ENCODE measurements at regions not wholly inside any gene's neighbourhood (a gene's known extent, or its start where the extent isn't known, plus 50 kb on each side); places are given as distances from the start of the nearest gene placed in this dataset.

- Histone ChIP-seq H3K23ac (ENCODE audit: low read length) (no peak overlapping the region), H3K4ac (ENCODE audit: low read depth, low read length) (no peak overlapping the region), H2BK5ac (ENCODE audit: low read length) (no peak overlapping the region), H3K4me1 (ENCODE audit: control insufficient read depth, low read depth, low read length) (no peaks in the 10 kb centered on the region), H3K79me1 (ENCODE audit: low read length) (no peaks in the 10 kb centered on the region), H4K5ac (ENCODE audit: low read length) (no peak overlapping the region), H3K56ac (ENCODE audit: low read length) (no peak overlapping the region), H3K27ac (ENCODE audit: low read depth, low read length) (no peak overlapping the region), H3K79me2 (ENCODE audit: control insufficient read depth, insufficient read depth, low read length) (no peaks in the 10 kb centered on the region), H3K36me3 (ENCODE audit: control insufficient read depth, insufficient read depth, low read length) (no peaks in the 10 kb centered on the region), H3K9ac (ENCODE audit: low read length) (no peak overlapping the region), H3K18ac (ENCODE audit: low read length) (no peak overlapping the region), H2BK15ac (replicated peaks; ENCODE audit: low read depth) (no peak overlapping the region), H3K4me3 (ENCODE audit: low read length) (no peak overlapping the region), H3K4me2 (ENCODE audit: low read length) (no peak overlapping the region), H3K27me3 (ENCODE audit: insufficient read depth, low read length, poor library complexity) (no peaks in the 10 kb centered on the region), H2AK5ac (ENCODE audit: low read length) (no peak overlapping the region), H4K8ac (ENCODE audit: low read depth, low read length) (no peak overlapping the region), H2BK120ac (ENCODE audit: low read depth, low read length) (no peak overlapping the region)
- no peak for DNase-seq
- WGBS (ENCODE audit: extremely low coverage, insufficient coverage, low lambda C conversion rate) = no CpG with 5 or more reads among the region's 9 CpGs
Observed at GRCh38 chr11:15882876-15883454, 473.4 kb downstream of the SOX6 start.

DNA sequence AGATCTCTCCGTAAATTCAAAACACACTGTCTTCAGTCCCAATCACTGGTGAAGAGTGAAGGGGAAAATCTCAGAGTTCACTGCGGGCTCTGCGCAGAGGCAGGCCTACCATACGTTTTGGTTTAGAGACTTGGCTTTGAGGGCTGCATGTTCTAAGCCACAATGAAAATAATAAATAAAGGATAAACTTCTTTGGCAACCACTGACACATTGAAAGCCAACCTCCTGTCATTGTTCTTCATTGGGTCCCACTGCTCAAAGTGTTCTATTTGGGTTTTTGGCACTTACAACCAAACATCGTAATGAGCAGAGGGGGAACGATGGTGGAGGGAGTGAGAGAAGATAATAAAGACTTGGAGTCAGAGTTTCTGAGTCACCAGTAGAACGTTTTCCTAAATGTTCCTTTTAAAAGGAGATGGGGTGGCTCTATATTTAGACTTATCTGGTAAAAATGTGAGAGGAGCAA, 472.9 kb downstream of the SOX6 start:
- no peak overlapping the region for H3K56ac ChIP-seq (ENCODE audit: low read length)
- no CpG with 5 or more reads among the region's 7 CpGs for WGBS (ENCODE audit: extremely low coverage, insufficient coverage, low lambda C conversion rate)
- DNase-seq = no peak
- no peak overlapping the region for H4K8ac ChIP-seq (ENCODE audit: low read depth, low read length)
- no peak overlapping the region for H3K4me2 ChIP-seq (ENCODE audit: low read length)
- no peak overlapping the region for H2BK15ac ChIP-seq (replicated peaks; ENCODE audit: low read depth)
- no peak overlapping the region for H2AK5ac ChIP-seq (ENCODE audit: low read length)
- no peaks in the 10 kb centered on the region for H3K27me3 ChIP-seq (ENCODE audit: insufficient read depth, low read length, poor library complexity)
- no peak overlapping the region for H3K18ac ChIP-seq (ENCODE audit: low read length)
- no peaks in the 10 kb centered on the region for H3K79me2 ChIP-seq (ENCODE audit: control insufficient read depth, insufficient read depth, low read length)
- H3K27ac ChIP-seq (ENCODE audit: low read depth, low read length) = no peak overlapping the region
- no peak overlapping the region for H3K4me3 ChIP-seq (ENCODE audit: low read length)
- H2BK5ac ChIP-seq (ENCODE audit: low read length) = no peak overlapping the region
- no peak overlapping the region for H3K23ac ChIP-seq (ENCODE audit: low read length)
- no peak overlapping the region for H3K4ac ChIP-seq (ENCODE audit: low read depth, low read length)
- H3K9ac ChIP-seq (ENCODE audit: low read length) = no peak overlapping the region
- no peak overlapping the region for H4K5ac ChIP-seq (ENCODE audit: low read length)
- no peaks in the 10 kb centered on the region for H3K4me1 ChIP-seq (ENCODE audit: control insufficient read depth, low read depth, low read length)
- H3K36me3 ChIP-seq (ENCODE audit: control insufficient read depth, insufficient read depth, low read length) = no peaks in the 10 kb centered on the region
- no peaks in the 10 kb centered on the region for H3K79me1 ChIP-seq (ENCODE audit: low read length)
- no peak overlapping the region for H2BK120ac ChIP-seq (ENCODE audit: low read depth, low read length)

GRCh38 chr11:15884141-15884540, 472.2 kb downstream of the SOX6 start:
- no peak overlapping the region for H2BK5ac ChIP-seq (ENCODE audit: low read length)
- H3K79me2 ChIP-seq (ENCODE audit: control insufficient read depth, insufficient read depth, low read length) = no peaks in the 10 kb centered on the region
- no peak overlapping the region for H2AK5ac ChIP-seq (ENCODE audit: low read length)
- no CpG with 5 or more reads among the region's 13 CpGs for WGBS (ENCODE audit: extremely low coverage, insufficient coverage, low lambda C conversion rate)
- no peaks in the 10 kb centered on the region for H3K27me3 ChIP-seq (ENCODE audit: insufficient read depth, low read length, poor library complexity)
- no peak overlapping the region for H3K9ac ChIP-seq (ENCODE audit: low read length)
- no peak overlapping the region for H3K27ac ChIP-seq (ENCODE audit: low read depth, low read length)
- no peak overlapping the region for H2BK120ac ChIP-seq (ENCODE audit: low read depth, low read length)
- H2BK15ac ChIP-seq (replicated peaks; ENCODE audit: low read depth) = no peak overlapping the region
- no peak overlapping the region for H3K18ac ChIP-seq (ENCODE audit: low read length)
- no peak for DNase-seq
- H4K5ac ChIP-seq (ENCODE audit: low read length) = no peak overlapping the region
- H3K4me1 ChIP-seq (ENCODE audit: control insufficient read depth, low read depth, low read length) = no peaks in the 10 kb centered on the region
- H3K4ac ChIP-seq (ENCODE audit: low read depth, low read length) = no peak overlapping the region
- H3K4me2 ChIP-seq (ENCODE audit: low read length) = no peak overlapping the region
- no peak overlapping the region for H3K4me3 ChIP-seq (ENCODE audit: low read length)
- H4K8ac ChIP-seq (ENCODE audit: low read depth, low read length) = no peak overlapping the region
- H3K79me1 ChIP-seq (ENCODE audit: low read length) = no peaks in the 10 kb centered on the region
- no peak overlapping the region for H3K56ac ChIP-seq (ENCODE audit: low read length)
- no peak overlapping the region for H3K23ac ChIP-seq (ENCODE audit: low read length)
- no peaks in the 10 kb centered on the region for H3K36me3 ChIP-seq (ENCODE audit: control insufficient read depth, insufficient read depth, low read length)

- H4K5ac ChIP-seq (ENCODE audit: low read length) = no peak overlapping the region
- no peak overlapping the region for H3K27ac ChIP-seq (ENCODE audit: low read depth, low read length)
- no peaks in the 10 kb centered on the region for H3K4me1 ChIP-seq (ENCODE audit: control insufficient read depth, low read depth, low read length)
- DNase-seq = peak; percentile 54
- no peak overlapping the region for H3K4ac ChIP-seq (ENCODE audit: low read depth, low read length)
- no CpG with 5 or more reads among the region's 6 CpGs for WGBS (ENCODE audit: extremely low coverage, insufficient coverage, low lambda C conversion rate)
- no peak overlapping the region for H2BK120ac ChIP-seq (ENCODE audit: low read depth, low read length)
- no peak overlapping the region for H3K56ac ChIP-seq (ENCODE audit: low read length)
- H3K36me3 ChIP-seq (ENCODE audit: control insufficient read depth, insufficient read depth, low read length) = no peaks in the 10 kb centered on the region
- H2BK5ac ChIP-seq (ENCODE audit: low read length) = no peak overlapping the region
- no peak overlapping the region for H3K18ac ChIP-seq (ENCODE audit: low read length)
- no peak overlapping the region for H2AK5ac ChIP-seq (ENCODE audit: low read length)
- no peak overlapping the region for H4K8ac ChIP-seq (ENCODE audit: low read depth, low read length)
- no peak overlapping the region for H3K23ac ChIP-seq (ENCODE audit: low read length)
- no peaks in the 10 kb centered on the region for H3K27me3 ChIP-seq (ENCODE audit: insufficient read depth, low read length, poor library complexity)
- no peaks in the 10 kb centered on the region for H3K79me1 ChIP-seq (ENCODE audit: low read length)
- no peaks in the 10 kb centered on the region for H3K79me2 ChIP-seq (ENCODE audit: control insufficient read depth, insufficient read depth, low read length)
- no peak overlapping the region for H2BK15ac ChIP-seq (replicated peaks; ENCODE audit: low read depth)
- no peak overlapping the region for H3K9ac ChIP-seq (ENCODE audit: low read length)
- H3K4me2 ChIP-seq (ENCODE audit: low read length) = no peak overlapping the region
- no peak overlapping the region for H3K4me3 ChIP-seq (ENCODE audit: low read length)
Observed at GRCh38 chr11:15884777-15885540, 471.4 kb downstream of the SOX6 start.

DNA sequence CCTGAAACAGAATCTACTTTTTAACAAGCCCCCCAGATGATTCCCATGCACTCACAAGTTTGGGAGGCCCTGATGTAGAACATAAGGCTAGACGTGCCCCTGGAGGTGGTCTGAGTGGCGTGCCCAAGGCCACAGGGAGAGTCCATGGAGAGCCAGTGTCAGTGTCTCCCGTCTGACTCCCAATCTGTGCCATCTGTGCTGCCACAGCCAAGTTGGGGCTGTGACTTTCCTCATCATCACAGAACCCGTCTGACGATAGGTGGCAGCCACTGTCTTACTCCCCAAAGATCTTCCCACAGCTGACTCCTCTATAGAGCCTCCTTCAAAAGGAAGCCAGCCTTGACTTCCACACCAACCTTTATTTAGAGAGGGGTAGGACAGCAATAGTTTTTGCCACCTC, 470.5 kb downstream of the SOX6 start:
- no peak overlapping the region for H3K4me3 ChIP-seq (ENCODE audit: low read length)
- H3K36me3 ChIP-seq (ENCODE audit: control insufficient read depth, insufficient read depth, low read length) = no peaks in the 10 kb centered on the region
- H3K4me2 ChIP-seq (ENCODE audit: low read length) = no peak overlapping the region
- no peak overlapping the region for H2AK5ac ChIP-seq (ENCODE audit: low read length)
- H4K5ac ChIP-seq (ENCODE audit: low read length) = no peak overlapping the region
- no peak overlapping the region for H3K18ac ChIP-seq (ENCODE audit: low read length)
- H3K79me2 ChIP-seq (ENCODE audit: control insufficient read depth, insufficient read depth, low read length) = no peaks in the 10 kb centered on the region
- no peak overlapping the region for H2BK15ac ChIP-seq (replicated peaks; ENCODE audit: low read depth)
- no peak overlapping the region for H3K9ac ChIP-seq (ENCODE audit: low read length)
- no peaks in the 10 kb centered on the region for H3K27me3 ChIP-seq (ENCODE audit: insufficient read depth, low read length, poor library complexity)
- no peak overlapping the region for H2BK5ac ChIP-seq (ENCODE audit: low read length)
- H4K8ac ChIP-seq (ENCODE audit: low read depth, low read length) = no peak overlapping the region
- no peak overlapping the region for H3K23ac ChIP-seq (ENCODE audit: low read length)
- H2BK120ac ChIP-seq (ENCODE audit: low read depth, low read length) = no peak overlapping the region
- H3K27ac ChIP-seq (ENCODE audit: low read depth, low read length) = no peak overlapping the region
- no CpG with 5 or more reads among the region's 5 CpGs for WGBS (ENCODE audit: extremely low coverage, insufficient coverage, low lambda C conversion rate)
- no peak for DNase-seq
- no peaks in the 10 kb centered on the region for H3K79me1 ChIP-seq (ENCODE audit: low read length)
- H3K4ac ChIP-seq (ENCODE audit: low read depth, low read length) = no peak overlapping the region
- H3K56ac ChIP-seq (ENCODE audit: low read length) = no peak overlapping the region
- no peaks in the 10 kb centered on the region for H3K4me1 ChIP-seq (ENCODE audit: control insufficient read depth, low read depth, low read length)
